H1 (cell line): ENCODE measurements at regions not wholly inside any gene's neighbourhood (a gene's known extent, or its start where the extent isn't known, plus 50 kb on each side); places are given as distances from the start of the nearest gene placed in this dataset.
"Not testable (repeated sequence)": the region's sequence is repeated elsewhere in the genome, so short reads cannot be mapped to it uniquely, and the experiment has no call there.

ENCODE experiments used
- CTCF ChIA-PET: fragments of 300-600 bp; sonication (Branson Sonifier 250); formaldehyde crosslinking; loops from one replicate; lab custom pipeline; 2021; ENCODE audit not compliant: partially characterized antibody; lab: Charles Lee
- POLR2A ChIA-PET: fragments of 300-600 bp; sonication (Branson Sonifier 250); formaldehyde crosslinking; loops from one replicate; lab custom pipeline; 2021; ENCODE audit warnings: inconsistent platforms; ENCODE audit not compliant: partially characterized antibody; lab: Charles Lee
- DNase-seq, 2 experiments: peaks; one replicate each; pipeline versions ENCODE4 v3.0.0 to v3.0.0-alpha.2; 2010 to 2022; ENCODE audit warnings: low spot score in 2 of 2, low read depth in 1 of 2, mixed read lengths in 1 of 2
- FAIRE-seq: peaks from 2 replicates; lab custom pipeline; 2011; peaks lifted over from hg19 to GRCh38; lab: Jason Lieb, UNC
- H2AFZ ChIP-seq: 2 replicates; pipeline ENCODE4 v1.8.1; 2012; ENCODE audit warnings: low read length, inconsistent platforms
- H2AK5ac ChIP-seq: 2 replicates; pipeline ENCODE4 v1.6.1; 2013; ENCODE audit warnings: low read depth, low read length
- H2BK120ac ChIP-seq: replicated peaks from 2 replicates; pipeline ENCODE3; 2013; ENCODE audit warnings: low read depth, low read length, inconsistent platforms
- H2BK12ac ChIP-seq: 2 replicates; pipeline ENCODE4 v1.6.1; 2013; ENCODE audit warnings: low read depth, low read length
- H2BK15ac ChIP-seq: 2 replicates; pipeline ENCODE4 v1.6.1; 2013; ENCODE audit warnings: low read length
- H2BK20ac ChIP-seq: 2 replicates; pipeline ENCODE4 v1.6.1; 2013; ENCODE audit warnings: low read length
- H2BK5ac ChIP-seq: 2 replicates; pipeline ENCODE4 v1.6.1; 2013; ENCODE audit warnings: low read depth, low read length
- H3K14ac ChIP-seq: 2 replicates; pipeline ENCODE4 v1.6.1; 2013; ENCODE audit warnings: inconsistent platforms; ENCODE audit not compliant: insufficient read length
- H3K18ac ChIP-seq: 2 replicates; pipeline ENCODE4 v1.6.1; 2013; ENCODE audit warnings: low read length; ENCODE audit errors: extremely low read depth
- H3K23ac ChIP-seq: 2 replicates; pipeline ENCODE4 v1.6.1; 2013; ENCODE audit warnings: inconsistent platforms; ENCODE audit not compliant: insufficient read length
- H3K23me2 ChIP-seq: 2 replicates; pipeline ENCODE4 v1.6.1; 2013; ENCODE audit warnings: low read depth, low read length
- H3K27ac ChIP-seq: 2 replicates; pipeline ENCODE4 v1.6.1; 2011; ENCODE audit warnings: low read depth, low read length, inconsistent platforms
- H3K27me3 ChIP-seq, 4 experiments: replicated peaks in 1 of 4; 1 replicate in 1 of 4; 2 replicates in 3 of 4; pipeline versions ENCODE4 v1.6.1 to v1.8.1; 2011 to 2013; ENCODE audit warnings: low read length in 3 of 4, mild to moderate bottlenecking in 3 of 4, inconsistent platforms in 2 of 4, mixed read lengths in 2 of 4, moderate library complexity in 1 of 4; ENCODE audit not compliant: control insufficient read depth in 3 of 4, insufficient read depth in 3 of 4; ENCODE audit errors: extremely low read depth in 1 of 4
- H3K36me3 ChIP-seq, 4 experiments: 2 replicates each; pipeline versions ENCODE4 v1.6.1 to v1.8.1; 2011 to 2013; ENCODE audit warnings: mild to moderate bottlenecking in 4 of 4, low read length in 3 of 4, moderate library complexity in 2 of 4, control low read depth in 1 of 4, inconsistent platforms in 1 of 4; ENCODE audit not compliant: insufficient read depth in 4 of 4, control insufficient read depth in 2 of 4
- H3K4ac ChIP-seq: replicated peaks from 2 replicates; pipeline ENCODE3; 2013; ENCODE audit warnings: low read length, low read depth, mixed read lengths, inconsistent platforms; ENCODE audit not compliant: insufficient read length
- H3K4me1 ChIP-seq, 4 experiments: replicated peaks in 1 of 4; 1 replicate in 1 of 4; 2 replicates in 3 of 4; pipeline versions ENCODE4 v1.6.1 to v1.8.1; 2011 to 2013; ENCODE audit warnings: low read length in 3 of 4, inconsistent platforms in 2 of 4, mixed read lengths in 1 of 4; ENCODE audit not compliant: insufficient read depth in 4 of 4, control insufficient read depth in 3 of 4
- H3K4me2 ChIP-seq, 2 experiments: 2 replicates each; pipeline versions ENCODE4 v1.6.1 to v1.8.1; 2011 to 2013; ENCODE audit warnings: low read depth in 2 of 2, low read length in 2 of 2, control low read depth in 1 of 2, inconsistent platforms in 1 of 2, mild to moderate bottlenecking in 1 of 2; ENCODE audit not compliant: insufficient read depth in 1 of 2
- H3K4me3 ChIP-seq, 4 experiments: fragments of 200-600, 300-600 bp in 1 of 4; sonication (generic), shearing (Covaris generic), sonication (Bioruptor Twin) in 1 of 4; 2 replicates each; pipeline versions ENCODE4 v1.5.1 to v1.8.1; 2011 to 2016; ENCODE audit warnings: low read length in 4 of 4, low read depth in 3 of 4, control low read depth in 2 of 4, inconsistent platforms in 2 of 4, mild to moderate bottlenecking in 2 of 4, mixed read lengths in 1 of 4, moderate library complexity in 1 of 4; ENCODE audit not compliant: insufficient read depth in 2 of 4; ENCODE audit errors: extremely low read depth in 1 of 4
- H3K56ac ChIP-seq: replicated peaks from 2 replicates; pipeline ENCODE3; 2013; ENCODE audit warnings: low read depth, mild to moderate bottlenecking, mixed read lengths, low read length, inconsistent platforms; ENCODE audit not compliant: insufficient read length
- H3K79me1 ChIP-seq: 2 replicates; pipeline ENCODE4 v1.6.1; 2013; ENCODE audit warnings: low read depth, low read length, control low read depth
- H3K79me2 ChIP-seq, 2 experiments: 2 replicates each; pipeline versions ENCODE4 v1.6.1 to v1.8.1; 2012 to 2013; ENCODE audit warnings: low read length in 2 of 2, mild to moderate bottlenecking in 2 of 2, inconsistent platforms in 1 of 2; ENCODE audit not compliant: insufficient read depth in 2 of 2, control insufficient read depth in 1 of 2
- H3K9ac ChIP-seq, 4 experiments: replicated peaks in 1 of 4; 1 replicate in 1 of 4; 2 replicates in 3 of 4; pipeline versions ENCODE4 v1.6.1 to v1.8.1; 2011 to 2013; ENCODE audit warnings: low read depth in 3 of 4, low read length in 3 of 4, control low read depth in 2 of 4, mild to moderate bottlenecking in 2 of 4, moderate library complexity in 2 of 4, inconsistent platforms in 1 of 4; ENCODE audit errors: extremely low read depth in 1 of 4
- H3K9me3 ChIP-seq, 2 experiments: 2 replicates each; pipeline versions ENCODE4 v1.6.1 to v1.8.1; 2012 to 2013; ENCODE audit warnings: mild to moderate bottlenecking in 2 of 2, moderate library complexity in 2 of 2, control low read depth in 1 of 2, inconsistent platforms in 1 of 2, low read depth in 1 of 2, low read length in 1 of 2, mixed read lengths in 1 of 2; ENCODE audit not compliant: insufficient read depth in 2 of 2
- H4K20me1 ChIP-seq, 2 experiments: replicated peaks in 1 of 2; 2 replicates each; pipeline versions ENCODE3 to v1.8.1; 2011 to 2013; ENCODE audit warnings: inconsistent platforms in 2 of 2, low read length in 2 of 2, mild to moderate bottlenecking in 1 of 2; ENCODE audit not compliant: insufficient read depth in 2 of 2, control insufficient read depth in 1 of 2
- H4K5ac ChIP-seq: 2 replicates; pipeline ENCODE4 v1.6.1; 2013; ENCODE audit warnings: low read length, low read depth, mixed read lengths, inconsistent platforms; ENCODE audit not compliant: insufficient read length
- H4K8ac ChIP-seq: 2 replicates; pipeline ENCODE4 v1.8.0; 2013; ENCODE audit warnings: mild to moderate bottlenecking, moderate library complexity, low read length, inconsistent platforms; ENCODE audit not compliant: insufficient read depth; ENCODE audit errors: extremely low read depth
- H4K91ac ChIP-seq: replicated peaks from 2 replicates; pipeline ENCODE3; 2013; ENCODE audit warnings: low read length, mixed read lengths, inconsistent platforms; ENCODE audit not compliant: insufficient read length
- WGBS, 2 experiments: shearing (Covaris generic) in 1 of 2; methylation state at CpG; one replicate each; pipeline versions ENCODE4 v1.1.6 to v1.1.7; 2013 to 2015; ENCODE audit warnings: low lambda C conversion rate in 2 of 2, mixed read lengths in 2 of 2, inconsistent platforms in 1 of 2, low coverage in 1 of 2, missing lambda C conversion rate in 1 of 2; ENCODE audit not compliant: insufficient replicate concordance in 2 of 2, insufficient coverage in 1 of 2, insufficient read length in 1 of 2; ENCODE audit errors: extremely low coverage in 1 of 2, missing lambda C conversion rate in 1 of 2; 5-methylcytosine and 5-hydroxymethylcytosine counted together

DNA sequence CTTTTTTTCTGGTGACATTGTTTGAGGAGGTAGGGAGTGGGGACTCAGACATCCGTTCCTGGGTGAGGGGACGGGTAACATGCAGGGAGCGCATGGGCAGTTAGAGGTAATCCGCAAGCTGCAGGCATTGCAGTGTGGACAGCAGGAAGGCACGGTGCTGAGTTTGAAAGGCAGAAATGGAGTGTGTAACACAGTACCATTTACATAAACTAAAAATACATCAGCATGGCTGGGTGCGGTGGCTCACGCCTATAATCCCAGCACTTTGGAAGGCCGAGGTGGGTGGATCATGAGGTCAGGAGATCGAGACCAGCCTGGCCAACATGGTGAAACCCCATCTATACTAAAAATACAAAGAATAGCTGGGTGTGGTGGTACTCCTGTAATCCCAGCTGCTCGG lies 109.3 kb upstream of the EXOC2 start:
- H2BK120ac ChIP-seq, H3K79me2 ChIP-seq, H3K9me3 ChIP-seq, H3K23ac ChIP-seq, H3K23me2 ChIP-seq, H4K8ac ChIP-seq, H3K4ac ChIP-seq, H2BK15ac ChIP-seq, H3K4me2 ChIP-seq, H4K91ac ChIP-seq, H3K9ac ChIP-seq, H3K4me1 ChIP-seq, POLR2A ChIA-PET, H4K20me1 ChIP-seq, H3K79me1 ChIP-seq, H2BK12ac ChIP-seq, H2BK5ac ChIP-seq, H4K5ac ChIP-seq, FAIRE-seq, H3K4me3 ChIP-seq, DNase-seq, H3K14ac ChIP-seq, H3K27me3 ChIP-seq, H3K18ac ChIP-seq, H2BK20ac ChIP-seq, H2AFZ ChIP-seq, H3K36me3 ChIP-seq, H3K56ac ChIP-seq, H2AK5ac ChIP-seq, H3K27ac ChIP-seq: not testable (repeated sequence)
- CTCF ChIA-PET, result interaction anchor here (0.9 to 3.0 kb wide), 5 partner anchors 12 to 545 kb away, joined by 3 to 9 read pairs (median 3); no protein-coding TSS in a partner anchor
- WGBS, 2 experiments, result 86% methylated on average over 10 of the region's 10 CpGs; no CpG with 5 or more reads in 1 of the 2 experiments
